HEK293 (cell line): ENCODE measurements at regions not wholly inside any gene's neighbourhood (a gene's known extent, or its start where the extent isn't known, plus 50 kb on each side); places are given as distances from the start of the nearest gene placed in this dataset.

ENCODE experiments used
- CTCF ChIA-PET: fragments of 350-600 bp; formaldehyde crosslinking; extraction: SDS; loops from one replicate; lab custom pipeline; 2021; ENCODE audit warnings: antibody characterized with exemption; lab: Yijun Ruan, JAX
- POLR2A ChIA-PET: fragments of 300-600 bp; formaldehyde crosslinking; extraction: SDS; loops from one replicate; lab custom pipeline; 2020; ENCODE audit warnings: antibody characterized with exemption, inconsistent platforms; lab: Yijun Ruan, JAX
- H3K27ac ChIP-seq: fragments of 200-500 bp; sonication (Bioruptor generic); 2 replicates; pipeline ENCODE4 v1.5.1; 2014; ENCODE audit warnings: low read depth, low read length, control low read depth, inconsistent platforms; ENCODE audit errors: extremely low read depth
- H3K36me3 ChIP-seq, 2 experiments: fragments of 200-500 bp in 1 of 2; sonication (Bioruptor generic) in 1 of 2; 1 replicate in 1 of 2; 2 replicates in 1 of 2; pipeline ENCODE4 v1.5.1; 2014 to 2017; ENCODE audit warnings: inconsistent platforms in 2 of 2, low read length in 2 of 2; ENCODE audit not compliant: control insufficient read depth in 2 of 2, insufficient read depth in 1 of 2
- H3K4me1 ChIP-seq: fragments of 200-500 bp; sonication (Bioruptor generic); 2 replicates; pipeline ENCODE4 v1.5.1; 2014; ENCODE audit warnings: mild to moderate bottlenecking, low read length, inconsistent platforms; ENCODE audit not compliant: control insufficient read depth, insufficient read depth
- H3K4me3 ChIP-seq: 2 replicates; pipeline ENCODE4 v1.5.1; 2011; ENCODE audit warnings: low read depth, mild to moderate bottlenecking, control low read depth, low read length, moderate library complexity
- H3K9me3 ChIP-seq: fragments of 200-500 bp; sonication (Bioruptor generic); 2 replicates; pipeline ENCODE4 v1.5.1; 2014; ENCODE audit warnings: low read depth, low read length, inconsistent platforms; ENCODE audit not compliant: control insufficient read depth, insufficient read depth
- GLIS1 ChIP-seq: fragments of 450-650 bp; formaldehyde crosslinking; IDR thresholded peaks from 2 replicates; pipeline ENCODE4 v1.5.1; 2016; ENCODE audit warnings: missing biosample characterization, missing genetic modification characterization
- KLF8 ChIP-seq: fragments of 450-650 bp; formaldehyde crosslinking; IDR thresholded peaks from 2 replicates; pipeline ENCODE4 v1.5.1; 2016; ENCODE audit warnings: missing biosample characterization, missing genetic modification characterization
- MYNN ChIP-seq: fragments of 450-650 bp; formaldehyde crosslinking; IDR thresholded peaks from 2 replicates; pipeline ENCODE4 v1.5.1; 2016; ENCODE audit warnings: missing biosample characterization, missing genetic modification characterization, borderline replicate concordance
- OVOL3 ChIP-seq: fragments of 450-650 bp; formaldehyde crosslinking; IDR thresholded peaks from 2 replicates; pipeline ENCODE4 v1.5.1; 2016; ENCODE audit warnings: missing biosample characterization, missing genetic modification characterization
- PRDM2 ChIP-seq: fragments of 450-650 bp; formaldehyde crosslinking; IDR thresholded peaks from 2 replicates; pipeline ENCODE4 v1.5.1; 2016; ENCODE audit warnings: missing biosample characterization, missing genetic modification characterization, borderline replicate concordance
- ZBTB20 ChIP-seq: fragments of 450-650 bp; formaldehyde crosslinking; IDR thresholded peaks from 2 replicates; pipeline ENCODE4 v1.5.1; 2016; ENCODE audit warnings: missing biosample characterization, missing genetic modification characterization
- ZNF146 ChIP-seq: fragments of 450-650 bp; formaldehyde crosslinking; IDR thresholded peaks from 2 replicates; pipeline ENCODE4 v1.5.1; 2016; ENCODE audit warnings: missing biosample characterization, missing genetic modification characterization
- ZNF174 ChIP-seq: fragments of 450-650 bp; formaldehyde crosslinking; IDR thresholded peaks from 2 replicates; pipeline ENCODE4 v1.5.0; 2017; ENCODE audit warnings: missing biosample characterization, mild to moderate bottlenecking, missing genetic modification characterization
- ZNF521 ChIP-seq: fragments of 450-650 bp; formaldehyde crosslinking; IDR thresholded peaks from 2 replicates; pipeline ENCODE4 v1.5.1; 2017; ENCODE audit warnings: missing biosample characterization, mild to moderate bottlenecking, missing genetic modification characterization
- ZNF549 ChIP-seq: fragments of 450-650 bp; IDR thresholded peaks from 2 replicates; pipeline ENCODE4 v1.5.1; 2018; ENCODE audit warnings: missing biosample characterization, missing genetic modification characterization, mild to moderate bottlenecking, inconsistent platforms, moderate library complexity
- ZNF596 ChIP-seq: fragments of 450-650 bp; IDR thresholded peaks from 2 replicates; pipeline ENCODE4 v1.5.0; 2018; ENCODE audit warnings: missing biosample characterization, mild to moderate bottlenecking, missing genetic modification characterization, moderate library complexity
- ZNF645 ChIP-seq: fragments of 450-650 bp; formaldehyde crosslinking; IDR thresholded peaks from 2 replicates; pipeline ENCODE4; 2016; ENCODE audit warnings: missing biosample characterization, missing genetic modification characterization
- ZNF76 ChIP-seq: fragments of 450-650 bp; formaldehyde crosslinking; IDR thresholded peaks from 2 replicates; pipeline ENCODE4; 2016; ENCODE audit warnings: low read depth, missing biosample characterization, missing genetic modification characterization, borderline replicate concordance
- ZSCAN30 ChIP-seq: fragments of 450-650 bp; IDR thresholded peaks from 2 replicates; pipeline ENCODE4 v1.5.1; 2018; ENCODE audit warnings: missing biosample characterization, mild to moderate bottlenecking, missing genetic modification characterization, moderate library complexity
- TF ChIP-seq, protein P1 (sequence below): fragments of 450-650 bp; formaldehyde crosslinking; IDR thresholded peaks from 2 replicates; pipeline ENCODE4 v1.5.1; 2016; ENCODE audit warnings: missing biosample characterization, missing genetic modification characterization
- TF ChIP-seq, protein P2 (sequence below): fragments of 450-650 bp; formaldehyde crosslinking; IDR thresholded peaks from 2 replicates; pipeline ENCODE4 v1.5.1; 2016; ENCODE audit warnings: missing biosample characterization, missing genetic modification characterization, low read depth

- Histone ChIP-seq H3K4me1 (no peaks in the 10 kb centered on the region), H3K9me3 (no peaks in the 10 kb centered on the region), H3K4me3 (no peak overlapping the region), H3K36me3 (no peaks in the 10 kb centered on the region), H3K27ac (no peak overlapping the region)
- ChIA-PET CTCF (interaction anchor here (1.3 to 4.5 kb wide), 2 partner anchors 13 to 275 kb away, joined by 5 to 23 read pairs; no protein-coding TSS in a partner anchor), POLR2A (no interaction called here)
- no peak for TF ChIP-seq ZBTB20 (tag by site-specific recombination)
- no peak for TF ChIP-seq OVOL3 (tag by site-specific recombination)
- TF ChIP-seq ZNF596 (tag by site-specific recombination), result no peak
- TF ChIP-seq ZNF174, result no peak
- no peak for TF ChIP-seq ZSCAN30
- no peak for TF ChIP-seq ZNF645 (tag by site-specific recombination)
- TF ChIP-seq KLF8, result no peak
- no peak for TF ChIP-seq ZNF76 (tag by site-specific recombination)
Observed at GRCh38 chr12:127106697-127107096, 1160.3 kb upstream of the TMEM132C start.

DNA sequence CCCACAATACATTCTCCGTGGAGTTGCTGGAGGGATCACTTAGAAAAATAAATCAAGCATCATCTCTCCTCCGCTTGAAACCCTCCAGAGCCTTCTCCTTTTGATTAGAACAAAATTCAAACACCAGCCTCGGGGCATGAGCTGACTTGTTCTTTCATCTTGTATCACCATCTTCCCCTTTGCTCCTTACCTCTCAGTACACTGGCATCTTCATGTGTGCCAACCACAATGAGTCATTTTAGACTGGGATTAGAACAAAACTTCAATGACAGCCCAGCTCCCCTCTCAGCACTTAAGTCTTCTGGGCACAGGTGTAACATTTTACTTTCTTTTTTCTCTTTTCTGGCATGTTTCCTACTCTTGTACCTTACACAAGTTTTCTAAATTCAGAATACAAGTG is 1159.2 kb upstream of the TMEM132C start:
- CTCF ChIA-PET, result interaction anchor here (0.5 to 4.5 kb wide), 7 partner anchors 9 to 274 kb away, joined by 3 to 23 read pairs (median 4); no protein-coding TSS in a partner anchor

More for the DNA sequence above, 1159.2 kb upstream of the TMEM132C start:
- Histone ChIP-seq H3K4me1 (no peaks in the 10 kb centered on the region), H3K9me3 (no peaks in the 10 kb centered on the region), H3K36me3 (no peaks in the 10 kb centered on the region), H3K4me3 (no peak overlapping the region), H3K27ac (no peak overlapping the region)
- TF ChIP-seq, protein P1, sequence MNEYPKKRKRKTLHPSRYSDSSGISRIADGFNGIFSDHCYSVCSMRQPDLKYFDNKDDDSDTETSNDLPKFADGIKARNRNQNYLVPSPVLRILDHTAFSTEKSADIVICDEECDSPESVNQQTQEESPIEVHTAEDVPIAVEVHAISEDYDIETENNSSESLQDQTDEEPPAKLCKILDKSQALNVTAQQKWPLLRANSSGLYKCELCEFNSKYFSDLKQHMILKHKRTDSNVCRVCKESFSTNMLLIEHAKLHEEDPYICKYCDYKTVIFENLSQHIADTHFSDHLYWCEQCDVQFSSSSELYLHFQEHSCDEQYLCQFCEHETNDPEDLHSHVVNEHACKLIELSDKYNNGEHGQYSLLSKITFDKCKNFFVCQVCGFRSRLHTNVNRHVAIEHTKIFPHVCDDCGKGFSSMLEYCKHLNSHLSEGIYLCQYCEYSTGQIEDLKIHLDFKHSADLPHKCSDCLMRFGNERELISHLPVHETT (tag by site-specific recombination), result no peak
- TF ChIP-seq ZNF549 (tag by site-specific recombination), result no peak
- TF ChIP-seq MYNN, result no peak
- TF ChIP-seq, protein P2, sequence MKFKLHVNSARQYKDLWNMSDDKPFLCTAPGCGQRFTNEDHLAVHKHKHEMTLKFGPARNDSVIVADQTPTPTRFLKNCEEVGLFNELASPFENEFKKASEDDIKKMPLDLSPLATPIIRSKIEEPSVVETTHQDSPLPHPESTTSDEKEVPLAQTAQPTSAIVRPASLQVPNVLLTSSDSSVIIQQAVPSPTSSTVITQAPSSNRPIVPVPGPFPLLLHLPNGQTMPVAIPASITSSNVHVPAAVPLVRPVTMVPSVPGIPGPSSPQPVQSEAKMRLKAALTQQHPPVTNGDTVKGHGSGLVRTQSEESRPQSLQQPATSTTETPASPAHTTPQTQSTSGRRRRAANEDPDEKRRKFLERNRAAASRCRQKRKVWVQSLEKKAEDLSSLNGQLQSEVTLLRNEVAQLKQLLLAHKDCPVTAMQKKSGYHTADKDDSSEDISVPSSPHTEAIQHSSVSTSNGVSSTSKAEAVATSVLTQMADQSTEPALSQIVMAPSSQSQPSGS (tag by site-specific recombination), result no peak
- no peak for TF ChIP-seq PRDM2
- TF ChIP-seq ZNF521 (tag by site-specific recombination), result no peak
- TF ChIP-seq ZNF146 (tag by site-specific recombination), result no peak
- TF ChIP-seq GLIS1 (tag by site-specific recombination), result no peak
- no peak for TF ChIP-seq ZNF645 (tag by site-specific recombination)
- POLR2A ChIA-PET, result no interaction called here
